K562 (cell line): ENCODE measurements at regions not wholly inside any gene's neighbourhood (a gene's known extent, or its start where the extent isn't known, plus 50 kb on each side); places are given as distances from the start of the nearest gene placed in this dataset.

Experiments used
- ATAC-seq: fragments of 200-7000 bp; cut with Tn5 transposase; 3 replicates; pipeline ENCODE4 v1.9.1; 2020; ENCODE audit warnings: moderate library complexity
- BruUV-seq: library from RNA; stranded (reverse); fragments of 400-500 nt; replicated peaks from 2 replicates; lab custom pipeline; 2021; lab: Mats Ljungman, UMichigan
- CTCF ChIA-PET: fragments of 300-600 bp; formaldehyde crosslinking; extraction: SDS; loops from one replicate; lab custom pipeline; 2021; ENCODE audit warnings: low intra/inter-chr PET ratio; lab: Yijun Ruan, JAX
- POLR2A ChIA-PET: fragments of 300-600, 350-650 bp; sonication (Branson Sonifier 250); formaldehyde crosslinking; extraction: SDS; loops from one replicate; lab custom pipeline; 2021; ENCODE audit warnings: antibody characterized with exemption, inconsistent platforms; lab: Yijun Ruan, JAX
- DNase-seq, 4 experiments: peaks; one replicate each; pipeline versions ENCODE4 v3.0.0 to v3.0.0-alpha.2; 2011 to 2018; ENCODE audit warnings: low spot score in 3 of 4, mixed read lengths in 3 of 4; ENCODE audit errors: extremely low read depth in 1 of 4
- FAIRE-seq: peaks from 2 replicates; lab custom pipeline; 2011; peaks lifted over from hg19 to GRCh38; lab: Jason Lieb, UNC
- H2AFZ ChIP-seq: 2 replicates; pipeline ENCODE4 v1.6.0; 2011; ENCODE audit warnings: low read depth, low read length, control low read depth, inconsistent platforms
- H3K27ac ChIP-seq: fragments of 200-600 bp; 3 replicates; pipeline ENCODE4 v1.8.0; 2011; ENCODE audit warnings: low read depth, mild to moderate bottlenecking, control low read depth, inconsistent platforms, low read length, moderate library complexity, mixed read lengths; ENCODE audit errors: extremely low read depth
- H3K27me3 ChIP-seq, 2 experiments: fragments of 300-600 bp in 1 of 2; 2 replicates in 1 of 2; 3 replicates in 1 of 2; pipeline versions ENCODE4 v1.6.0 to v1.8.0; 2011; ENCODE audit warnings: inconsistent platforms in 2 of 2, low read length in 2 of 2, mild to moderate bottlenecking in 1 of 2, mixed read lengths in 1 of 2, moderate library complexity in 1 of 2; ENCODE audit not compliant: control insufficient read depth in 2 of 2, insufficient read depth in 2 of 2
- H3K36me3 ChIP-seq: fragments of 300-600 bp; 3 replicates; pipeline ENCODE4 v1.8.0; 2011; ENCODE audit warnings: mild to moderate bottlenecking, low read length, inconsistent platforms; ENCODE audit not compliant: control insufficient read depth, insufficient read depth
- H3K4me1 ChIP-seq, 2 experiments: fragments of 200-600 bp in 1 of 2; replicated peaks in 1 of 2; 2 replicates in 1 of 2; 3 replicates in 1 of 2; pipeline versions ENCODE4 v1.5.1 to v1.8.0; 2011; ENCODE audit warnings: inconsistent platforms in 2 of 2, low read length in 2 of 2, mild to moderate bottlenecking in 1 of 2, mixed read lengths in 1 of 2, moderate library complexity in 1 of 2; ENCODE audit not compliant: control insufficient read depth in 2 of 2, insufficient read depth in 2 of 2
- H3K4me2 ChIP-seq: 2 replicates; pipeline ENCODE4 v1.6.1; 2011; ENCODE audit warnings: low read length, control low read depth, inconsistent platforms, mixed read lengths; ENCODE audit not compliant: insufficient read depth
- H3K4me3 ChIP-seq: fragments of 200-600 bp; sonication (generic), shearing (Covaris generic); 2 replicates; pipeline ENCODE4 v1.5.1; 2016; ENCODE audit warnings: control low read depth, inconsistent platforms
- H3K79me2 ChIP-seq: fragments of 200-600 bp; 3 replicates; pipeline ENCODE4 v1.8.0; 2011; ENCODE audit warnings: low read length, inconsistent platforms; ENCODE audit not compliant: control insufficient read depth, insufficient read depth
- H3K9ac ChIP-seq, 2 experiments: 2 replicates each; pipeline versions ENCODE4 v1.6.0 to v1.6.1; 2011; ENCODE audit warnings: low read depth in 2 of 2, low read length in 2 of 2, control low read depth in 1 of 2, inconsistent platforms in 1 of 2, mild to moderate bottlenecking in 1 of 2, mixed read lengths in 1 of 2; ENCODE audit not compliant: insufficient read depth in 1 of 2
- H3K9me1 ChIP-seq: one replicate; pipeline ENCODE4 v1.6.0; 2011; ENCODE audit warnings: inconsistent platforms, mild to moderate bottlenecking, low read length, moderate library complexity; ENCODE audit not compliant: control insufficient read depth, insufficient read depth
- H3K9me3 ChIP-seq: replicated peaks from 2 replicates; pipeline ENCODE4 v1.5.1; 2011; ENCODE audit warnings: low read depth, low read length, inconsistent platforms; ENCODE audit not compliant: control insufficient read depth, insufficient read depth
- H4K20me1 ChIP-seq: replicated peaks from 2 replicates; pipeline ENCODE4 v1.6.1; 2011; ENCODE audit warnings: low read length, inconsistent platforms, mixed read lengths; ENCODE audit not compliant: control insufficient read depth, insufficient read depth
- ARHGAP35 ChIP-seq: fragments of 450-650 bp; IDR thresholded peaks from 2 replicates; pipeline ENCODE4 v1.6.1; 2018; ENCODE audit not compliant: partially characterized antibody
- ELK1 ChIP-seq: sonication (generic); formaldehyde crosslinking; IDR thresholded peaks from 2 replicates; pipeline ENCODE4 v1.8.1; 2022; ENCODE audit warnings: missing genetic modification reagents
- EP300 ChIP-seq: IDR thresholded peaks from 2 replicates; pipeline ENCODE4 v1.6.1; 2012; ENCODE audit warnings: low read length, improper control_type of control experiment
- KAT8 ChIP-seq: fragments of 450-650 bp; IDR thresholded peaks from 2 replicates; pipeline ENCODE4 v1.6.1; 2016; ENCODE audit warnings: low read depth, mild to moderate bottlenecking
- NFRKB ChIP-seq: fragments of 450-650 bp; IDR thresholded peaks from 2 replicates; pipeline ENCODE4 v1.6.1; 2016; ENCODE audit warnings: low read depth
- PHF8 ChIP-seq: fragments of 200-600 bp; sonication (generic); IDR thresholded peaks from 2 replicates; pipeline ENCODE4 v1.6.1; 2012; ENCODE audit warnings: mixed run types, mild to moderate bottlenecking, inconsistent platforms, low read length, moderate library complexity, borderline replicate concordance
- PHTF2 ChIP-seq: fragments of 250-450 bp; sonication (Bioruptor Pico); IDR thresholded peaks from 2 replicates; pipeline ENCODE4 v1.5.0; 2021; ENCODE audit warnings: mild to moderate bottlenecking
- POLR3A ChIP-seq: IDR thresholded peaks from 2 replicates; pipeline ENCODE4 v1.6.1; 2011; ENCODE audit warnings: borderline replicate concordance, mild to moderate bottlenecking, moderate library complexity; ENCODE audit not compliant: insufficient read length, insufficient read depth; ENCODE audit errors: extremely low read depth
- RCOR1 ChIP-seq, 2 experiments: IDR thresholded peaks; 2 replicates each; pipeline ENCODE4 v1.6.1; 2012; ENCODE audit warnings: low read depth in 2 of 2, low read length in 2 of 2, borderline replicate concordance in 1 of 2, improper control_type of control experiment in 1 of 2
- SMAD1 ChIP-seq: fragments of 150-350 bp; IDR thresholded peaks from 2 replicates; pipeline ENCODE4 v1.6.1; 2014; ENCODE audit warnings: low read length, low read depth; ENCODE audit not compliant: partially characterized antibody
- SP2 ChIP-seq: IDR thresholded peaks from 2 replicates; pipeline ENCODE4 v1.6.1; 2011; ENCODE audit warnings: mild to moderate bottlenecking, low read depth, low read length, moderate library complexity; ENCODE audit not compliant: poor library complexity, severe bottlenecking; ENCODE audit errors: extremely low read depth
- TBP ChIP-seq: optimal IDR thresholded peaks from 2 replicates; pipeline ENCODE3; 2011; ENCODE audit warnings: low read depth, low read length, improper control_type of control experiment
- ZBTB17 ChIP-seq: fragments of 450-650 bp; formaldehyde crosslinking; IDR thresholded peaks from 2 replicates; pipeline ENCODE4 v1.4.0; 2020; ENCODE audit warnings: mild to moderate bottlenecking
- ZFP30 ChIP-seq: fragments of 250-450 bp; sonication (Bioruptor Pico); IDR thresholded peaks from 2 replicates; pipeline ENCODE4 v1.8.0; 2022; ENCODE audit warnings: moderate library complexity, mild to moderate bottlenecking, inconsistent platforms, borderline replicate concordance
- ZNF124 ChIP-seq: sonication (generic); formaldehyde crosslinking; IDR thresholded peaks from 2 replicates; pipeline ENCODE4 v1.8.1; 2022; ENCODE audit warnings: missing genetic modification reagents
- ZNF133 ChIP-seq: fragments of 250-450 bp; sonication (Bioruptor Pico); IDR thresholded peaks from 2 replicates; pipeline ENCODE4 v1.4.0; 2020; ENCODE audit warnings: mild to moderate bottlenecking
- ZNF589 ChIP-seq: fragments of 200-800 bp; sonication (Bioruptor generic); IDR thresholded peaks from 2 replicates; pipeline ENCODE4 v1.6.1; 2016; ENCODE audit warnings: low read depth, missing genetic modification characterization, missing compliant biosample characterization
- WGBS: fragments of 100-300 bp; shearing (Covaris generic); methylation state at CpG from one replicate; pipeline ENCODE4 v1.1.6; 2016; ENCODE audit warnings: low coverage, mixed read lengths; ENCODE audit not compliant: insufficient coverage; ENCODE audit errors: missing lambda C conversion rate; 5-methylcytosine and 5-hydroxymethylcytosine counted together
- in situ Hi-C: fragments of 300-500 bp; cut with MboI; formaldehyde crosslinking; loops from 4 replicates; pipeline ENCODE4 v1.15.0; 2018; ENCODE audit warnings: inconsistent platforms, mixed read lengths
- intact Hi-C: fragments of 100-400 bp; cut with micrococcal nuclease; formaldehyde crosslinking; loops from 2 replicates; pipeline ENCODE4 v1.14.2; 2022
- TF ChIP-seq, protein P1 (sequence below): sonication (generic); formaldehyde crosslinking; IDR thresholded peaks from 2 replicates; pipeline ENCODE4 v1.8.0; 2022; ENCODE audit warnings: mild to moderate bottlenecking, low read depth, missing genetic modification reagents
- TF ChIP-seq, protein P2 (sequence below): fragments of 250-450 bp; sonication (Bioruptor Pico); IDR thresholded peaks from 2 replicates; pipeline ENCODE4 v1.8.0; 2021; ENCODE audit warnings: moderate library complexity, mild to moderate bottlenecking, inconsistent platforms

DNA sequence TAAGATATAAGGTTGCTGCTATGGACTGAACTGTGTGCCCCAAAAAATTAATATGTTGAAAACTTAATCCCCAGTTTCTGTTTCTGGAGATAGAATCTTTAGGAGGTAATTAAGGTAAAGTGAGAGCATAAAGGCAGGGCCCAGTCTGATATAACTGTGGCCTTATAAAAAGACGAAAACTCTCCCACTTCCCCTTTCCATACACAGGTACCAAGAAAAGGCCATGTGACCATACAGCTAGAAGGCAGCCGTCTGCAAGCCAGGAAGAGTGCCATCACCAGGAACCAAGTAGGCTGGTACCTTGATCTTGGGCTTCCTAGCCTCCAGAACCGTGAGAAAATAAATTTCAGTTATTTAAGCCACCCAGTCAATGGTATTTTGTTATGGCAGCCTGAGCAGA, 550.3 kb downstream of the SMARCA1 start:
- no peak overlapping the region for H3K27ac ChIP-seq
- no peak overlapping the region for H3K4me2 ChIP-seq
- no peaks in the 10 kb centered on the region for H4K20me1 ChIP-seq
- ATAC-seq: no peak
- no peak for DNase-seq
- TF ChIP-seq ZNF589 (CRISPR knock-in tag): no peak
- TF ChIP-seq SP2: no peak
- TF ChIP-seq EP300: no peak
- TF ChIP-seq, protein P1, sequence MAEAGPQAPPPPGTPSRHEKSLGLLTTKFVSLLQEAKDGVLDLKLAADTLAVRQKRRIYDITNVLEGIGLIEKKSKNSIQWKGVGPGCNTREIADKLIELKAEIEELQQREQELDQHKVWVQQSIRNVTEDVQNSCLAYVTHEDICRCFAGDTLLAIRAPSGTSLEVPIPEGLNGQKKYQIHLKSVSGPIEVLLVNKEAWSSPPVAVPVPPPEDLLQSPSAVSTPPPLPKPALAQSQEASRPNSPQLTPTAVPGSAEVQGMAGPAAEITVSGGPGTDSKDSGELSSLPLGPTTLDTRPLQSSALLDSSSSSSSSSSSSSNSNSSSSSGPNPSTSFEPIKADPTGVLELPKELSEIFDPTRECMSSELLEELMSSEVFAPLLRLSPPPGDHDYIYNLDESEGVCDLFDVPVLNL: no peak
- TF ChIP-seq PHTF2 (CRISPR knock-in tag): no peak
- no peak for TF ChIP-seq ELK1 (CRISPR knock-in tag)
- TF ChIP-seq TBP: no peak
- TF ChIP-seq RCOR1 (IDR thresholded peaks at IDR 0.05; ENCODE audit: borderline replicate concordance in 1 of 2, low read depth in 2 of 2, low read length in 2 of 2): no peak
- TF ChIP-seq NFRKB: no peak
- TF ChIP-seq ZBTB17 (CRISPR knock-in tag): no peak
- TF ChIP-seq PHF8: no peak
- TF ChIP-seq SMAD1: no peak
- no peak for TF ChIP-seq POLR3A
- TF ChIP-seq ZNF124 (CRISPR knock-in tag): no peak
- TF ChIP-seq ZFP30 (CRISPR knock-in tag): no peak
- TF ChIP-seq KAT8: no peak
- TF ChIP-seq, protein P2, sequence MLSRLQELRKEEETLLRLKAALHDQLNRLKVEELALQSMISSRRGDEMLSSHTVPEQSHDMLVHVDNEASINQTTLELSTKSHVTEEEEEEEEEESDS (CRISPR knock-in tag): no peak
- no peak for TF ChIP-seq ZNF133 (CRISPR knock-in tag)
- TF ChIP-seq ARHGAP35: no peak
- POLR2A ChIA-PET: no interaction called here
- no peak overlapping the region for H2AFZ ChIP-seq
- H3K27me3 ChIP-seq: no peaks in the 10 kb centered on the region
- no peak overlapping the region for H3K9ac ChIP-seq
- no peaks in the 10 kb centered on the region for H3K9me1 ChIP-seq
- H3K36me3 ChIP-seq: no peaks in the 10 kb centered on the region
- H3K79me2 ChIP-seq: no peaks in the 10 kb centered on the region
- no peaks in the 10 kb centered on the region for H3K9me3 ChIP-seq
- CTCF ChIA-PET: no interaction called here
- no peaks in the 10 kb centered on the region for H3K4me1 ChIP-seq
- WGBS: 0% methylated on average over 2 of the region's 3 CpGs
- FAIRE-seq: no peak
- no TSS peak for BruUV-seq
- in situ Hi-C loops: no loop called here
- H3K4me3 ChIP-seq: no peak overlapping the region
- intact Hi-C loops: no loop called here
